Head of caudate nucleus (tissue), 42 donors: ENCODE measurements at regions not wholly inside any gene's neighbourhood (a gene's known extent, or its start where the extent isn't known, plus 50 kb on each side); places are given as distances from the start of the nearest gene placed in this dataset.
A peak's percentile ranks its signal among the peaks of the same experiment; 100 is the strongest.

Experiments used
- DNase-seq, 42 donors: peaks; one replicate each; pipeline versions ENCODE4 v3.0.0 to v3.0.0-alpha.2; 2020 to 2021; ENCODE audit warnings: mixed read lengths in 7 of 42
- intact Hi-C: fragments of 100-400 bp; cut with DNase I; formaldehyde crosslinking; loops from one replicate; pipeline ENCODE4 v1.15.0; 2022

- intact Hi-C loops: no loop called here
- DNase-seq: peak in 2 of 42 donors; percentile 8 to 41
Observed at GRCh38 chr10:47053081-47053798, 142.0 kb downstream of the PTPN20 start.

GRCh38 chr10:47054974-47055373 is 143.7 kb downstream of the PTPN20 start:
- no peak for DNase-seq

GRCh38 chr10:47055386-47056246 is 144.4 kb downstream of the PTPN20 start:
- DNase-seq: peak in 1 of 42 donors; percentile 11
- intact Hi-C loops: no loop called here

More at GRCh38 chr10:47054974-47055373, 143.7 kb downstream of the PTPN20 start:
- intact Hi-C loops: no loop called here

GRCh38 chr10:47056247-47056510 is 145.0 kb downstream of the PTPN20 start:
- DNase-seq: no peak
- intact Hi-C loops: no loop called here

- DNase-seq: peak in 2 of 42 donors; percentile 3
- intact Hi-C loops: no loop called here
Observed at GRCh38 chr10:47057471-47057870, 146.2 kb downstream of the PTPN20 start.

- intact Hi-C loops: no loop called here
- DNase-seq: peak in 2 of 42 donors; percentile 4 to 6
Observed at GRCh38 chr10:47058032-47058702, 146.9 kb downstream of the PTPN20 start.

GRCh38 chr10:47058961-47059391 is 147.7 kb downstream of the PTPN20 start:
- DNase-seq: peak in 2 of 42 donors; percentile 1 to 7
- intact Hi-C loops: no loop called here

- peak in 2 of 42 donors; percentile 3 to 9 for DNase-seq
- intact Hi-C loops: no loop called here
Observed at GRCh38 chr10:47059606-47060311, 148.5 kb downstream of the PTPN20 start.

GRCh38 chr10:47060356-47060755 is 149.1 kb downstream of the PTPN20 start:
- peak in 3 of 42 donors; percentile 3 to 7 (median 5) for DNase-seq
- intact Hi-C loops: no loop called here

GRCh38 chr10:47060993-47061500 is 149.8 kb downstream of the PTPN20 start:
- DNase-seq: peak in 2 of 42 donors; percentile 1 to 6
- intact Hi-C loops: no loop called here

- intact Hi-C loops: no loop called here
- DNase-seq: peak in 3 of 42 donors; percentile 4 to 8 (median 6)
Observed at GRCh38 chr10:47061776-47062175, 150.5 kb downstream of the PTPN20 start.

- intact Hi-C loops: no loop called here
- DNase-seq: peak in 2 of 42 donors; percentile 8 to 11
Observed at GRCh38 chr10:47062441-47063200, 151.4 kb downstream of the PTPN20 start.

GRCh38 chr10:47063858-47064257 is 152.6 kb downstream of the PTPN20 start:
- intact Hi-C loops: no loop called here
- DNase-seq: no peak

GRCh38 chr10:47065903-47066302 is 154.7 kb downstream of the PTPN20 start:
- DNase-seq: no peak
- intact Hi-C loops: no loop called here

- intact Hi-C loops: no loop called here
- peak in 1 of 42 donors; percentile 4 for DNase-seq
Observed at GRCh38 chr10:47067949-47068940, 157.0 kb downstream of the PTPN20 start.

- intact Hi-C loops: no loop called here
Observed at GRCh38 chr10:47070541-47070940, 159.3 kb downstream of the PTPN20 start.

GRCh38 chr10:47071891-47072290 is 160.7 kb downstream of the PTPN20 start:
- no peak for DNase-seq
- intact Hi-C loops: no loop called here

More at GRCh38 chr10:47070541-47070940, 159.3 kb downstream of the PTPN20 start:
- DNase-seq: no peak
